OCI-LY7 (cell line): ENCODE measurements at regions not wholly inside any gene's neighbourhood (a gene's known extent, or its start where the extent isn't known, plus 50 kb on each side); places are given as distances from the start of the nearest gene placed in this dataset.

Experiments
- BruUV-seq: library from RNA; stranded (reverse); fragments of 400-500 nt; replicated peaks from 2 replicates; lab custom pipeline; 2021; lab: Mats Ljungman, UMichigan
- CTCF ChIA-PET: fragments of 300-600 bp; sonication (Branson Sonifier 250); formaldehyde crosslinking; loops from one replicate; lab custom pipeline; 2022; ENCODE audit warnings: antibody characterized with exemption; ENCODE audit not compliant: unreplicated experiment; lab: Charles Lee
- POLR2A ChIA-PET: fragments of 300-600 bp; sonication (Branson Sonifier 250); formaldehyde crosslinking; loops from one replicate; lab custom pipeline; 2022; ENCODE audit warnings: antibody characterized with exemption; lab: Charles Lee
- DNase-seq: peaks from one replicate; pipeline ENCODE4 v3.0.0-alpha.2; 2015; ENCODE audit warnings: low spot score
- H2AFZ ChIP-seq: fragments of 200-600 bp; sonication (generic), shearing (Covaris generic); 2 replicates; pipeline ENCODE4 v1.6.1; 2014; ENCODE audit warnings: mild to moderate bottlenecking, antibody characterized with exemption, low read length, moderate library complexity
- H3K27ac ChIP-seq: fragments of 200-600 bp; sonication (generic); 2 replicates; pipeline ENCODE4 v1.5.1; 2014; ENCODE audit warnings: mixed run types, low read depth, mild to moderate bottlenecking, moderate library complexity, low read length, inconsistent platforms; ENCODE audit not compliant: poor library complexity, severe bottlenecking
- H3K36me3 ChIP-seq: fragments of 200-600 bp; sonication (generic); 2 replicates; pipeline ENCODE4 v1.6.1; 2014; ENCODE audit warnings: mild to moderate bottlenecking, antibody characterized with exemption, low read length, moderate library complexity, mixed read lengths; ENCODE audit not compliant: insufficient read depth
- H3K4me1 ChIP-seq: fragments of 200-600 bp; sonication (generic); 2 replicates; pipeline ENCODE4 v1.5.1; 2014; ENCODE audit warnings: mild to moderate bottlenecking, low read length; ENCODE audit not compliant: insufficient read depth, poor library complexity, severe bottlenecking
- H3K4me2 ChIP-seq: fragments of 200-600 bp; sonication (generic); 2 replicates; pipeline ENCODE4 v1.6.1; 2014; ENCODE audit warnings: mild to moderate bottlenecking, low read length
- H3K4me3 ChIP-seq: fragments of 200-600 bp; sonication (generic); 2 replicates; pipeline ENCODE4 v1.5.1; 2014; ENCODE audit warnings: mild to moderate bottlenecking, low read depth, low read length; ENCODE audit not compliant: poor library complexity, severe bottlenecking
- H3K79me2 ChIP-seq: fragments of 200-600 bp; sonication (generic); 2 replicates; pipeline ENCODE4 v1.6.1; 2016; ENCODE audit warnings: low read depth, mild to moderate bottlenecking, low read length, moderate library complexity, mixed read lengths; ENCODE audit not compliant: insufficient read depth
- H3K9me2 ChIP-seq: fragments of 200-600 bp; sonication (generic); 2 replicates; pipeline ENCODE4 v1.6.1; 2016; ENCODE audit warnings: mild to moderate bottlenecking, low read length, mixed read lengths; ENCODE audit not compliant: insufficient read depth
- H3K9me3 ChIP-seq: fragments of 200-600 bp; sonication (generic); 2 replicates; pipeline ENCODE4 v1.6.1; 2014; ENCODE audit warnings: mild to moderate bottlenecking, mixed run types, low read length, mixed read lengths
- H4K20me1 ChIP-seq: fragments of 200-600 bp; sonication (generic); 2 replicates; pipeline ENCODE4 v1.6.1; 2014; ENCODE audit warnings: mild to moderate bottlenecking, antibody characterized with exemption, low read length, moderate library complexity, mixed read lengths; ENCODE audit not compliant: insufficient read depth
- EZH2phosphoT487 ChIP-seq: fragments of 200-600 bp; sonication (generic); IDR thresholded peaks from 2 replicates; pipeline ENCODE4 v1.6.1; 2018; ENCODE audit warnings: low read depth, borderline replicate concordance, mild to moderate bottlenecking, mixed run types, antibody characterized with exemption, low read length, moderate library complexity, mixed read lengths
- intact Hi-C: fragments of 100-400 bp; cut with micrococcal nuclease; formaldehyde crosslinking; loops from one replicate; pipeline ENCODE4 v1.10.0; 2022; ENCODE audit not compliant: unreplicated experiment
- TF ChIP-seq, protein P1 (sequence below): fragments of 200-600 bp; sonication (generic); conservative IDR thresholded peaks from 2 replicates; pipeline ENCODE4 v1.5.1; 2014; ENCODE audit warnings: mild to moderate bottlenecking, antibody characterized with exemption, low read length, moderate library complexity, mixed read lengths

GRCh38 chr1:110734133-110734680, 59.5 kb upstream of the KCNA3 start:
- TF ChIP-seq, protein P1, sequence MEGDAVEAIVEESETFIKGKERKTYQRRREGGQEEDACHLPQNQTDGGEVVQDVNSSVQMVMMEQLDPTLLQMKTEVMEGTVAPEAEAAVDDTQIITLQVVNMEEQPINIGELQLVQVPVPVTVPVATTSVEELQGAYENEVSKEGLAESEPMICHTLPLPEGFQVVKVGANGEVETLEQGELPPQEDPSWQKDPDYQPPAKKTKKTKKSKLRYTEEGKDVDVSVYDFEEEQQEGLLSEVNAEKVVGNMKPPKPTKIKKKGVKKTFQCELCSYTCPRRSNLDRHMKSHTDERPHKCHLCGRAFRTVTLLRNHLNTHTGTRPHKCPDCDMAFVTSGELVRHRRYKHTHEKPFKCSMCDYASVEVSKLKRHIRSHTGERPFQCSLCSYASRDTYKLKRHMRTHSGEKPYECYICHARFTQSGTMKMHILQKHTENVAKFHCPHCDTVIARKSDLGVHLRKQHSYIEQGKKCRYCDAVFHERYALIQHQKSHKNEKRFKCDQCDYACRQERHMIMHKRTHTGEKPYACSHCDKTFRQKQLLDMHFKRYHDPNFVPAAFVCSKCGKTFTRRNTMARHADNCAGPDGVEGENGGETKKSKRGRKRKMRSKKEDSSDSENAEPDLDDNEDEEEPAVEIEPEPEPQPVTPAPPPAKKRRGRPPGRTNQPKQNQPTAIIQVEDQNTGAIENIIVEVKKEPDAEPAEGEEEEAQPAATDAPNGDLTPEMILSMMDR = no peak
- TF ChIP-seq EZH2phosphoT487 = no peak
- no peak overlapping the region for H3K4me2 ChIP-seq
- ChIA-PET POLR2A (no interaction called here), CTCF (no interaction called here)
- no peaks in the 10 kb centered on the region for H3K79me2 ChIP-seq
- no peaks in the 10 kb centered on the region for H3K36me3 ChIP-seq
- no peaks in the 10 kb centered on the region for H3K9me3 ChIP-seq
- no peak overlapping the region for H3K27ac ChIP-seq
- no peak for DNase-seq
- intact Hi-C loops = no loop called here
- H3K4me1 ChIP-seq = no peaks in the 10 kb centered on the region
- no peaks in the 10 kb centered on the region for H3K9me2 ChIP-seq
- H2AFZ ChIP-seq = no peak overlapping the region
- BruUV-seq = no TSS peak
- no peak overlapping the region for H3K4me3 ChIP-seq
- no peaks in the 10 kb centered on the region for H4K20me1 ChIP-seq

DNA sequence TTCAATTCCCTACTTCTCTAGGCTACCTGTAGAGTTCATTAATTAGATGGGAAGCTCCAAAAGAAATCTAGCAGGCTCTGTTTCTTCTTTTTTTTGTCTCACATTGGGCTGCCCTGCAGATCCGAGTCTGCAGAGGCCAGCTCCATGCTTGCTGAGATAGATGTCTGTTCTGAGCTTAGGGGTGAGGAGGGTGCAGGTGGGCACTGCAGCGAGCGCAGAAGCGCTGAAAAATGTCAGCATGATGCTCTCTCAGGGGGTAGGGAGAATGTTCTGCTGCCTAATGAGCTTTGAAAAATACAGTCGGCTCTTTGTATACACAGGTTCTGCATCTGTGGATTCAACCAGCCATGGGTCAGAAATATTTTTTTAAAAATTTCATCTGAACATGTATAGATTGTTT, 56.8 kb upstream of the KCNA3 start:
- Histone ChIP-seq H3K9me3 (no peaks in the 10 kb centered on the region), H3K4me3 (no peak overlapping the region), H3K9me2 (0 out of 2 replicates have a peak, but pooled peaks cover 4% of the 10 kb centered on the region), H3K27ac (no peak overlapping the region), H3K36me3 (no peaks in the 10 kb centered on the region), H3K4me1 (peaks cover 22% of the 10 kb centered on the region), H2AFZ (no peak overlapping the region), H3K4me2 (no peak overlapping the region), H3K79me2 (no peaks in the 10 kb centered on the region), H4K20me1 (no peaks in the 10 kb centered on the region)
- DNase-seq = no peak
- intact Hi-C loops = no loop called here
- BruUV-seq = no TSS peak
- ChIA-PET CTCF (no interaction called here), POLR2A (interaction anchor here (0.7 to 1.0 kb wide), 2 partner anchors 20 to 613 kb away, joined by 3 read pairs; no protein-coding TSS in a partner anchor)
- TF ChIP-seq, protein P1 = no peak
- no peak for TF ChIP-seq EZH2phosphoT487

DNA sequence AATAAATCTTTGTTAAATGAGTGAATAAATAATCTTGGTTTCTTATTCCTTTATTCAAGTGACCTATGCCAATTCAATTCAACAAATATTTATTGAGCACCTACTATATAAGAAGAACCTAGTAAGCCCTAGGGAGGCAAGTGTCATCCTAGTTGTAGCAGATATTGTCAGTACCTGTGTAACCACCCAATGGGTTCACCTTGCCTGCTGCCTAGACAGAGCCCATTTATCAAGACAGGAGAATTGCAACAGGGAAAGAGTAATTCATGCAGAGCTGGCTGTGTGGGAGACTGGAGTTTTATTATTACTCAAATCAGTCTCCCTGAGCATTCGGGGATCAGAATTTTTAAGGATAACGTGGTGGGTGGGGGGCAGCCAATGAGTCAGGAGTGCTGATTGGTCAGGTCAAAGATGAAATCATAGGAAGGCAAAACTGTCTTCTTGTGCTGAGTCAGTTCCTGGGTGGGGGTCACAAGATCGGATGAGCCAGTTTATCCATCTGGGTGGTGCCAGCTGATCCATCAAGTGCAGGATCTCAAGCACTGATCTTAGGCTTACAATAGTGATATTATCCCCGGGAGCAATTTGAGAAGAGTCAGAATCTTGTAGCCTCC, 53.8 kb upstream of the KCNA3 start:
- H4K20me1 ChIP-seq = no peaks in the 10 kb centered on the region
- no peak for DNase-seq
- H3K79me2 ChIP-seq = no peaks in the 10 kb centered on the region
- POLR2A ChIA-PET = interaction anchor here (1.1 to 1.7 kb wide), 2 partner anchors 52 to 58 kb away, joined by 3 to 5 read pairs; no protein-coding TSS in a partner anchor
- peak overlapping the region; percentile 92; the same call in 1 of the 2 replicates for H2AFZ ChIP-seq
- 0 out of 2 replicates have a peak, but pooled peaks cover 4% of the 10 kb centered on the region for H3K9me2 ChIP-seq
- H3K4me2 ChIP-seq = peak overlapping the region; percentile 86; the same call in 1 of the 2 replicates
- no TSS peak for BruUV-seq
- H3K4me3 ChIP-seq = no peak overlapping the region
- no peaks in the 10 kb centered on the region for H3K36me3 ChIP-seq
- TF ChIP-seq, protein P1 = no peak
- TF ChIP-seq EZH2phosphoT487 = no peak
- intact Hi-C loops = no loop called here
- no peaks in the 10 kb centered on the region for H3K9me3 ChIP-seq
- H3K27ac ChIP-seq = no peak overlapping the region
- CTCF ChIA-PET = no interaction called here
- H3K4me1 ChIP-seq = peaks cover 35% of the 10 kb centered on the region
